HG02840 (cell line): ENCODE measurements at regions not wholly inside any gene's neighbourhood (a gene's known extent, or its start where the extent isn't known, plus 50 kb on each side); places are given as distances from the start of the nearest gene placed in this dataset.

Experiments used
- ATAC-seq: cut with Tn5 transposase; IDR thresholded peaks from one replicate; pipeline ENCODE4 v1.9.1; 2021; ENCODE audit warnings: mild to moderate bottlenecking, moderate library complexity, moderate number of reproducible peaks; ENCODE audit not compliant: unreplicated experiment, low FRiP score

GRCh38 chr2:40760071-40760666 is 308.3 kb upstream of the SLC8A1 start:
- no peak for ATAC-seq

- ATAC-seq, result no peak
These were observed 321.4 kb upstream of the SLC8A1 start for GRCh38 chr2:40773291-40773690.

- ATAC-seq, result no peak
These were observed 331.8 kb upstream of the SLC8A1 start for GRCh38 chr2:40783704-40784103.

GRCh38 chr2:40786636-40787035 is 334.7 kb upstream of the SLC8A1 start:
- no peak for ATAC-seq

- ATAC-seq, result no peak
These were observed 345.2 kb upstream of the SLC8A1 start for GRCh38 chr2:40797120-40797519.

DNA sequence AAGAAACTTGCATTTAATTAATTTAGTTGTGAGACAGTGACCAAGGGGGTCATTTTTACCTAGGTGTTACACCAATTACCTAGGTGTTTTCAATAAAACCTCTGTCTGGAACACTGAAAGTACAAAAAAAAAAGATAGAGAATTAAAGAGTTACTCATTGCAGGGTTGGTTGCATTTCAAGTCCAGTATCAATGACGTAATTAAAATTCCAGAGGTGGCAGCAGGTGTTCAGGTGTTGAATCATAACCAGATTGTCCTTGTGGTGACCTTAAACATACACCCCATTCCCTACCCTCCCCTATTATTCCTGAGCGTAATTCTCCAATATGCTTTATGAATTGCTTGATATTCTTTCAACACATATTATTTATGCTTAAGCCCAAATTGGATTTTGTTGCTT is 352.0 kb upstream of the SLC8A1 start:
- ATAC-seq, result no peak

DNA sequence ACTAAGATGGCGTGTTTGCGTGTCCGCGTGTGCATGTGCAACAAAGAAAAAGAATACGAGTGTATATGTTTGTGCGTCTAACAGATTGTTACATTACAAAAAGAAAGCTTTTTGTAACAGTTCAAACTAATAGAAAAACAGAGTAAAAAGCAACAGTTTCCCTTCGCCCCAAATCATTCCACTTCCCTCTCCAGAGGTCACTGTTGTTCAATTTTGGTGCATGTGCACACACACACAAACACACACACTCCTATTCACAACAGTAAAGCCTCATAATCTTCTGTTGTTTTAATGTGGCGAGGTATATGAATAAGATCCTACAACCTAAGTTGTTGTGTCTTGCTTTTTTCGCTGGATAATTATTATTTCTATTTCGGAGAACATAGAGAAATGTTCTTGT is 357.3 kb upstream of the SLC8A1 start:
- no peak for ATAC-seq

- ATAC-seq, result no peak
These were observed 362.7 kb upstream of the SLC8A1 start for GRCh38 chr2:40814616-40815015.

- ATAC-seq, result no peak
These were observed 368.4 kb upstream of the SLC8A1 start for GRCh38 chr2:40820319-40820718.

GRCh38 chr2:40823478-40823877 is 371.6 kb upstream of the SLC8A1 start:
- no peak for ATAC-seq

- ATAC-seq, result no peak
These were observed 372.4 kb upstream of the SLC8A1 start for GRCh38 chr2:40824278-40824677.

GRCh38 chr2:40827392-40827791 is 375.5 kb upstream of the SLC8A1 start:
- no peak for ATAC-seq

- no peak for ATAC-seq
These were observed 379.5 kb upstream of the SLC8A1 start for GRCh38 chr2:40831321-40831873.

DNA sequence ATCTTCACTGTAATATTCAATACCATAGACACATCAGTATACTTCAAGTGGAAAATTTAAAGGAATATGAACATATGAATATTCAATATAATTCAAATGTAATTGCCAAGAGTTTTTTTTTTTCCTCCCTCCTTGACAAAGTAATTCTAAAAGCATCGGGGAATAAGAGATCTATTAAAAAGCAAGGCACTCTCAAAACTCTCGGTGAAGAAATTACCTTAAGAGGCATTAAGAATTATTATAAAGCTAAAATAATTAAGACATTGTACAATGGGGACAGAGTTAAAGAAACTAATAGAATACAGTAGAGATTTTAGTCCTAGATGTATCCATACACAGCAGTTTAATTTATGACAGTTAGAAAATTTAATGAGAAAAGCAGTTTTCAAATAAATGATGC is 390.0 kb upstream of the SLC8A1 start:
- ATAC-seq, result no peak

DNA sequence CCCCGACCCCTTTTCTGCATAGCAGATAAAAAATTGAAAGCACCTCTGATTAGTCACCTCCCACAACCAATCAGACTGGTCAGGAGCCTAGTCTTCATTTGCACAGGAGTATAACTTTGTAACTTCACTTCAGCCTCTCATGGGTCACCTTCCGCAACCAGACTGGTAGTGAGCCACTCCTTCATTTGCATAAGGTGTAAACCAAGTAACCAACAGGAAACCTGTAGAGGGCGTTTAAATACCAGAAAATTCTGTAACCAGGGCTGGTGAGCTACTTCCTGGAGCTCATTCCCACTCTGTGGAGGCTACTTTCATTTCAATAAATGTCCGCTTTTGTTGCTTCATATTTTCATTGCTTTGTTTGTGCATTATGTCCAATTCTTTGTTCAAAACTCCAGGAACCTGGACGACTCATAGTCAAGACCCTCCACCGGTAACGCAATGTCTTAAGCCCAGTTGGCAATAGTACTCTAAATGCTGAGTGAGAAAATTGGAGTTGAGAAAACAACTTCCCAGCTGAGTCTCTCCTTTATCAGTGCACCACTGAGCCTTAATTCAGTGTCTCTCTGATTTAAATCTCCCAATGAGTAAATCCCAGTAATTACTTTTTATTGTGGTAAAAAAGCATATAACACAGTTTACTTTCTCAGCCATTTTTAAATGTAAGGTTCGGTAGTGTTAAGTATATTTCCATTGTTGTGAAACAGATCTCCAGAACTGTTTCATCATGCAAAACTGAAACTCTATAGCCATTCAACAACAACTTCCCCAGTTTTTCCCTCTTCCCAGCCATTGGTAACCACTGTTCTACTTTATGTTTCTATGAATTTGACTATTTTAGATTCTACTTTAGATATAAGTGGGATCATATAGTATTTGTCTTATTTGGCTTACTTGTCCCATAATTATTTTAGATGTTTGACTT is 392.7 kb upstream of the SLC8A1 start:
- no peak for ATAC-seq

- no peak for ATAC-seq
These were observed 399.8 kb upstream of the SLC8A1 start for GRCh38 chr2:40851661-40852060.

- ATAC-seq, result no peak
These were observed 407.7 kb upstream of the SLC8A1 start for GRCh38 chr2:40859617-40860016.

DNA sequence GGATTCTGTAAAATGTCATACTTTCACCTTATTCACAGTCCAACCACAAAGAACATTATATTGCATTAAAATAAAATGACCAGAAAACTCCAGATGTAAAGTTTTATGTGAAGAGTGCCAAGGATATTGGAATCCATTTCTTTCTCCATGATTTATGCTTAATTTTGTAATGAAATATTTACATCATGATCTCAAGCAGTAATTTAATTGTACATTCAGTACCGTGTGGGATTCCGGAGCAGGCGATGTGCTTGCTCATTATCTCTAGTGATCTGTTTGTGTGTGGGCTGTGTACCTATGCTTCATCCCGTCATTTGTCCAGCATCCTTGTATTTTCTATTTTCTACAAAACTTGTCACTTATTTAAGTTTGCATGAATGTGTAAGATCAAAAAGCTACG is 415.9 kb upstream of the SLC8A1 start:
- no peak for ATAC-seq

DNA sequence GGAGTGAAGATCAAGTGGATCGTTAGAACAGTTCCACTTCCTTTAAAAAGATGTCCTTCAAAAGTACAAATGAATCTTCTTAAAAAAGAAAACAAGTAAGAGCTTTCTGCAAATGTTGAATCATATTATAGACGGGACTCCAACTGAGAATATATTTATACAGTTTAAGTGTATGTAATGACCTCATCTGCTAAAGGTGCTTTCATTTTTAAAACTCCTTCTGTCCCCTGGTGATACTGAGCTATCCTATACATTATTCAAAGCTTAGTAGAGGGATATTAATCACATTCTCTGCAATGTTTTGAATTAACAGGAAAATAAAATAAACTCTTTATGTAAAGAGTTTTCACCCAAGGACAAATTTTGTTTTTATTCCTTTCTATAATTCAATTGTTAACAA is 420.7 kb upstream of the SLC8A1 start:
- ATAC-seq, result no peak

DNA sequence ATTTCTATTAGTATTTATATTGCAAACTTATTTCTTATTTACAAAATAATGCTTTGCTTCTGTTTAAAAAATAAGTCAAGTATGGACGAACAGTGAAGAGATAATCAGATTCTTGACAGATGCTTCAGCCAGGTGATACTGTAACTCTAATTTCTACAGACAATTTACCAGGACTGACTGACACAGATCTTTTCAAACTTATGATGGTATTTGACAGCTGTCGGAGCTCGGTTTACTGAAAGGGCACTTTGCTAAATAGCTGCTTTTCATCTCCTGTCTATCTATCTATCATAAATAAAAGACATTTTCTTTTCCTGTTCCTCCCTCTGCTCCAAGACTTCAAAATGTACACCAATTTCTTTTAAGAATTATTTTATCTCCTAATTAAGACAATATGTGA is 422.5 kb upstream of the SLC8A1 start:
- no peak for ATAC-seq

GRCh38 chr2:40877734-40878288 is 425.9 kb upstream of the SLC8A1 start:
- no peak for ATAC-seq
